GM12872 (cell line): ENCODE measurements at regions not wholly inside any gene's neighbourhood (a gene's known extent, or its start where the extent isn't known, plus 50 kb on each side); places are given as distances from the start of the nearest gene placed in this dataset.

Source experiments
- TF ChIP-seq, protein P1 (sequence below): IDR thresholded peaks from 3 replicates; pipeline ENCODE4 v1.5.1; 2011; ENCODE audit warnings: low read depth, mild to moderate bottlenecking, low read length, moderate library complexity; ENCODE audit not compliant: insufficient read depth

DNA sequence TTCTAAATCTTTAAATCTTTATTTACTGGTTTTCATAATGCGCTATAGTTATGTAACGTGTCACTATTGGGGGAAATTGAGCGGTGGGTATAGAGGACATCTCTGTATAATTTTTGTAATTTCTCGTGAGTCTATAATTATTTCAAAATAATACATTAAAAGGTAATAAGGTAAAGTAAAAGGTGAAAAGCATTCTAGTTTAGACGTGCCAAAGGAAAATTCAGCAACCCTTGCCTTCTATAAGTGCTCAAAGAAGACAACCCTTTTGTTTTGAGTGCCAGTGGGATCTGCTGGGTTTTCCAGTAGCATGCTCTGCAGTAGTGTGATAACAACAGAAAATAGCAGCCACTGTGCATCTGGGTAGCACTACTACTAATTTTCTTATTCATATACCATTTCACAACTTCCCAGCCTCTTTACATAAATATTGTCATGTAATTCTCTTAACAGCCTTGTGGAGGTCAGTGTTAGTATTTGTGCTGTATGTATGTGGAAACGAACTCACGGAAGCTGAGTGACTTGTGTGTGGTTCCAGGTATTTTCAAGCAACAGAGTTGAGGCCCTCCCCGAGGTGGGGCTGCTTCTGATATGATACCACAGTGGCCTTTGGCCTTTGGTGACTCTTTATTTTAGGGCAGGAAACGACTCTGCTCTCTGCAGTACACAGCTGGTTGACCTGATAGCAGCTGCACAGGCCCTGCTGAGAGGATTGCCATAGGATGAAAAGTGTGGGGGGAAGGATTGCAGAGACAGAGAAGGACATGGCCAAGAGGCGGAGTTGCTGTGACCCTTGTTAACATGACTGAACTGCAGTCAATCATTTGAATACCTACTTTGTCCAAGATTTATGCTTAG is 104.5 kb downstream of the TDRD15 start:
- TF ChIP-seq, protein P1, sequence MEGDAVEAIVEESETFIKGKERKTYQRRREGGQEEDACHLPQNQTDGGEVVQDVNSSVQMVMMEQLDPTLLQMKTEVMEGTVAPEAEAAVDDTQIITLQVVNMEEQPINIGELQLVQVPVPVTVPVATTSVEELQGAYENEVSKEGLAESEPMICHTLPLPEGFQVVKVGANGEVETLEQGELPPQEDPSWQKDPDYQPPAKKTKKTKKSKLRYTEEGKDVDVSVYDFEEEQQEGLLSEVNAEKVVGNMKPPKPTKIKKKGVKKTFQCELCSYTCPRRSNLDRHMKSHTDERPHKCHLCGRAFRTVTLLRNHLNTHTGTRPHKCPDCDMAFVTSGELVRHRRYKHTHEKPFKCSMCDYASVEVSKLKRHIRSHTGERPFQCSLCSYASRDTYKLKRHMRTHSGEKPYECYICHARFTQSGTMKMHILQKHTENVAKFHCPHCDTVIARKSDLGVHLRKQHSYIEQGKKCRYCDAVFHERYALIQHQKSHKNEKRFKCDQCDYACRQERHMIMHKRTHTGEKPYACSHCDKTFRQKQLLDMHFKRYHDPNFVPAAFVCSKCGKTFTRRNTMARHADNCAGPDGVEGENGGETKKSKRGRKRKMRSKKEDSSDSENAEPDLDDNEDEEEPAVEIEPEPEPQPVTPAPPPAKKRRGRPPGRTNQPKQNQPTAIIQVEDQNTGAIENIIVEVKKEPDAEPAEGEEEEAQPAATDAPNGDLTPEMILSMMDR: no peak

DNA sequence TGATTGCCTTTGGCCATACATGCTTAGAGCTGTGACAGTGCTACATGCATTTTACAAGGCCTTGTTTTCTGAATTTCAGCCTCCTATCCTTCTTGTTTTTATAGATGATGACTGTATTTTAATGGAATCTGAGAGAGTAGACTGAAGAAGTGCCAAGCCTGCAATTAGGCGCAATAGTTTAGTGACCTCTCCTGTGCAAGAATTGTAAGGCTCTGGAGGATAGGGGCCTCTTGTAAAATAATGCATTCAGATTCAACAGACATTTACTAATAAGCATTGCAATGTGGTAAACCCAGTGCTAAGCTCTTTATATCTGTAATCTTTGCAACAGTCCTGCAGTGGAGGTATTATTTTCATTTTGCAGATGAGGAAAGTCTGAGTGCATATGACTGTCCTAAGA is 105.5 kb downstream of the TDRD15 start:
- TF ChIP-seq, protein P1: no peak

DNA sequence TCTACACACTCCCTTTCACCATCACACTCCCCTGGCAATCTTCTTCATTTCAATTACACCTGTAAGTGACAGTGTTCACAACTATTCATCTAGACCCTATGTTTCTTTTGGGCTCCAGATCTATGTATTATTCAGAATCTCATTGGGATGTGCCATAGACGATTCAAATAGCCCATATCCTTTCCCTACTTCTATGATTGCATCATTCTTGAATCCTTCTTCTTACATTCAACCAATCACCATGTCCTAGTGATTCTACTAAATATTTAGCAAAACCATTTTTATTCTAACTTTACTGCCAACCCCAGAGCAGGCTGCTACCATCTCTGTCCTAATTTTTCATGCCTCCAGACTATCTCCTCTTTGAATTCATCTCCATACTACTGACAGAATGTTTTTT is 106.4 kb downstream of the TDRD15 start:
- TF ChIP-seq, protein P1: no peak

DNA sequence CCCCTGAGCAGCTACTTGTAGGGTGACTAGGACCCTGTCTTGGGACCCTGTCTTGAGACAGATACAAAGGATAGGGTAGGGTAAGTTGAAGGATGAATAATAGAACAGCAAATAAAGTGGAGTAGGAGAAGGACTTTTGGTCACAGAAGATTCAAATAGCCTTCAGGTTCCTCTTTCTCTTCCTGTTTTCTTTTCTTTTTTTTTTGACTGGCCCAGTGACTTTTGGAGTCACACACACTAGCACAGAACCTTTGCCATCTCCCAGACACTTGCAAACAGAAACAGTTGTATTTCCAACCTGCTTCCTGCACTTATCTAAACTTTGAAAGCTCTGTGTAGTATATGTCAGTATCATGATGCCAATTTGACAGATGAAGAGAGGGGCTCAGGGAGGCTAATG is 108.2 kb downstream of the TDRD15 start:
- TF ChIP-seq, protein P1: no peak

DNA sequence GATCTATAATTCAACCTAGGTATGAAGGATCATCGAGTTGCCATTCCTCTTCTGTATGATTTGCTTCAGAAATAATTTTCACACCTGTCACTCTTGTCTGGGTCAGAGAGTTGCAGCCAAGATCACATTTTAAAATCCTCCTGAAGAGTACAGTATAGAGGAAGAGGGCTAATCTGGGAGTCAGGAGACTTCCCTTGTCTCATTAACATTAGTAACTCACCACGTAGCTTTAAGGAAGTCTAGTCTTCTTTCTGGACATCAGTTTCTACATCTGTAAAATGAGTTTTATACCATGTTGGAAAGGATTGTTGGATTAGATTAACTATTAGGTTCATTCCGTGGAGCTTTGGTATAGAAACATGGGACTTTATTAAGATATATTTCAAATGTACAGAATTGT is 109.4 kb downstream of the TDRD15 start:
- TF ChIP-seq, protein P1: no peak

DNA sequence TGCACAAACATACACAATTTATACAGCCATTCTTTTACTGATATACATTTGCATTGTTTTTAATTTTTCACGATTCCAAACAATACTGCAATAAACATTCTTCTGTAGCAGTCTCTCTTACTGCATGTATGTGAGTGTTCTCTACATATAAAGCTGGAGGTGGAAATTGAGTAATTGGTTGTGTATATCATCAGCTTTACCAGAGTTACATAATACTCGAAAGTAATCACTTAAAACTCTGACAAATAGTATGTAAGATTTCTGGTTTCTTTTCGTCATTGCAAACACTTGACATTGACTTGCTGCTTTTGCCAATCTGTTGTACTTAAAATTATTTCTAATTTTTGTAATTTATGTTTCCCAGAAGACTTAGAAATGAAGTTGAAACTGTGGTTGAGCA is 110.2 kb downstream of the TDRD15 start:
- TF ChIP-seq, protein P1: no peak

DNA sequence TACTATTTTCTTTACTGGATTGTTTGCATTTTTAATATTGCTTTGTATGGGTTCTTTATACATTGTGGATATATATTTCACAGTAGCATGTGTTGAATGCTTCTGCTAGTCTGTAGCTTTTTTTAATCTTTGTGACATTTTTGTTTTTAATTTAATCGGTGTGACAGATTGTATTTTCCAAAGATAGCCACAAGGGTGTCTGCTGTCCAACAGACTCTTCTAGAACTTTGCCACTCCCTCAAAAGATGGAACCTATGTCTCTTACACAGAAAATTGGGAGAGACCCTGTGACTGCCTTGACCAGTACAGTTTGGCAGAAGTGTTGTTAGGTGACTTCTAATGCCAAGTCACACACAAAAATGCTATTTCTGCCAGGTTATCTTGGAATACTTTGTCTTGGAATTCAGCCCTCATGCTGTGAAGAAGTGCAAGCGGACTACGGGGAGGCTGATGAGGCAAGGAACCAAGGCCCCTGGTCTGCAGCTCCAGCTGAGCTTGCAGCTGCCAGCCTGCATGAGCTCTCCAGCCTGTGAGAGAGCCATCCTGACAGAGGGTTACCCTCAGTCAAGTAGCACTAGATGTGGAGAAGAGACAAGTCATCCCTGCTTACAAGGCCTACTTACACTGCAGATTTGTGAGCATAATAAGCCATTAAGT is 110.8 kb downstream of the TDRD15 start:
- TF ChIP-seq, protein P1: no peak
